HG03280 (cell line): ENCODE measurements at regions not wholly inside any gene's neighbourhood (a gene's known extent, or its start where the extent isn't known, plus 50 kb on each side); places are given as distances from the start of the nearest gene placed in this dataset.

Experiments used
- ATAC-seq: cut with Tn5 transposase; IDR thresholded peaks from one replicate; pipeline ENCODE4 v1.9.1; 2021; ENCODE audit warnings: mild to moderate bottlenecking, moderate library complexity; ENCODE audit not compliant: unreplicated experiment

- ATAC-seq, result no peak
These were observed 396.0 kb upstream of the USP24 start for GRCh38 chr1:55611123-55611522.

GRCh38 chr1:55610203-55610602 is 395.0 kb upstream of the USP24 start:
- no peak for ATAC-seq

GRCh38 chr1:55609630-55610029 is 394.5 kb upstream of the USP24 start:
- no peak for ATAC-seq

- no peak for ATAC-seq
These were observed 390.0 kb upstream of the USP24 start for GRCh38 chr1:55605155-55605554.

GRCh38 chr1:55604749-55605148 is 389.6 kb upstream of the USP24 start:
- ATAC-seq, result no peak

- no peak for ATAC-seq
These were observed 389.0 kb upstream of the USP24 start for GRCh38 chr1:55604179-55604578.

- ATAC-seq, result no peak
These were observed 385.1 kb upstream of the USP24 start for GRCh38 chr1:55600242-55600641.

GRCh38 chr1:55597910-55598309 is 382.7 kb upstream of the USP24 start:
- no peak for ATAC-seq

- ATAC-seq, result no peak
These were observed 379.5 kb upstream of the USP24 start for GRCh38 chr1:55594701-55595100.

- no peak for ATAC-seq
These were observed 378.1 kb upstream of the USP24 start for GRCh38 chr1:55593298-55593697.

- ATAC-seq, result no peak
These were observed 377.0 kb upstream of the USP24 start for GRCh38 chr1:55592122-55592521.

- ATAC-seq, result no peak
These were observed 374.6 kb upstream of the USP24 start for GRCh38 chr1:55589671-55590297.

- no peak for ATAC-seq
These were observed 373.1 kb upstream of the USP24 start for GRCh38 chr1:55588309-55588708.

- ATAC-seq, result no peak
These were observed 371.6 kb upstream of the USP24 start for GRCh38 chr1:55586771-55587170.

- no peak for ATAC-seq
These were observed 370.2 kb upstream of the USP24 start for GRCh38 chr1:55585402-55585792.

GRCh38 chr1:55584526-55585401 is 369.6 kb upstream of the USP24 start:
- no peak for ATAC-seq

GRCh38 chr1:55582084-55582483 is 366.9 kb upstream of the USP24 start:
- no peak for ATAC-seq

GRCh38 chr1:55580845-55581332 is 365.7 kb upstream of the USP24 start:
- no peak for ATAC-seq

- ATAC-seq, result no peak
These were observed 364.3 kb upstream of the USP24 start for GRCh38 chr1:55579332-55580001.

- no peak for ATAC-seq
These were observed 363.5 kb upstream of the USP24 start for GRCh38 chr1:55578646-55579045.

- ATAC-seq, result no peak
These were observed 360.6 kb upstream of the USP24 start for GRCh38 chr1:55575571-55576279.
